ENCODE measurements at regions not wholly inside any gene's neighbourhood (a gene's known extent, or its start where the extent isn't known, plus 50 kb on each side); places are given as distances from the start of the nearest gene placed in this dataset.
A peak's percentile ranks its signal among the peaks of the same experiment; 100 is the strongest.

DNA sequence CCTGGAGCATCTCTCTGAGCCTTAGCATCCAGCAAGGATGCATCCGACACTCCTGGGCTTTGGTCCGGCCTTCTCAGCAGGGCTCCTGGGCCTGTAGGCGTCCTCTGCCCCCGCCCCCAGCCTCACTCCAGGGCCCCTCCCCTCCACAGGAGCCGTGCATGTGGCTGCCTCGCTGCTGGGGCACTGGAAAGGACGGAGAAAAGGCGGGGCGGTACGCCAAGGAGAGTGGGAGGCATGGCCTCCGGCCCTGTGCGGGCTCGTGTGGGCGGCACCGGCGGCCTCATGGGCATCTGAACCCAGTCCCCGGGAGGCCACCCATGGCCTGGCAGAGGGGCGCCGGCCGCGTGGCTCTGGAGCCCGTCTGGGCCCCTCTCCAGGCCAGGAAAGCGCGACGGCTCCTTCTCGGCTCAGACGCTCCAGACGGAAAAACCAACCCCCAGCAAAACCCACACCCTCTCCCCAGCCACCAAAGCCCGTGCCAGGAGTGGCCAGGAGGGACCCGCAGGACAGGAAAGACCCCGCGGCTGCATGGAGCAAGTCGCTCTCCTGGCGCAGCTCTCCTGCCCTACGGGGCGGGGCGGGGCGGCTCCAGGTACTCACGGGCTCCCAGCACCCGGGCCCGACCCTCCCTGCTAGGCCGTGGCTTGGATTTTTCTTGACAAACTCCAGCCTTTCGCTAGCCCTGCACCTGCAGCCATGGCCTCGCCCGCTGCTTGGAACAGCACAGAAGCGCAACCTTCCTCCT is 419.9 kb downstream of the QKI start:
- no peak for DNase-seq (ENCODE audit: low read depth)

- DNase-seq (ENCODE audit: low read depth) = no peak
Measured at GRCh38 chr6:163831736-163832135, 417.2 kb downstream of the QKI start.

- DNase-seq (ENCODE audit: low read depth) = no peak
Measured at GRCh38 chr6:163830641-163831040, 416.1 kb downstream of the QKI start.

- DNase-seq (ENCODE audit: low read depth) = no peak
Measured at GRCh38 chr6:163828038-163828795, 413.7 kb downstream of the QKI start.

DNA sequence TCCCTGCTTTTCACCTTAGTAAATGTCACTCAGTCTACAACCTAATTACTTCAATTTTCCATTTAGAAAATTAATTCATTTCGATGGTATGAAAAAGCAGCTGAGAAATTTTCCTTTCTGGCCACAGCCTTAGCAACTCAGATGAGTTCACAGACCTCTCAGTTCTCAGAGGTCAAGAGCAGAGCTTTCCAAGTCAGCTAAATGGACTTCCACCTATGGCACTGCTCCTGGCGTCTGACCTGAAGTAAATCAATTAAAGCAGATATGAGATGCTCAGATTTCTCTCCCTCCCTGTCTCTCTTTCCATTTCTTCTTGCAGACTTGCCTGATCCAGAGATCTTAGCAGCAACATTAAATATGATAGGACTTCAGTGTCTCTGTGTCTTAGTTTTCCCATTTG is 412.6 kb downstream of the QKI start:
- DNase-seq (ENCODE audit: low read depth) = no peak

GRCh38 chr6:163826629-163827028 is 412.1 kb downstream of the QKI start:
- no peak for DNase-seq (ENCODE audit: low read depth)

DNA sequence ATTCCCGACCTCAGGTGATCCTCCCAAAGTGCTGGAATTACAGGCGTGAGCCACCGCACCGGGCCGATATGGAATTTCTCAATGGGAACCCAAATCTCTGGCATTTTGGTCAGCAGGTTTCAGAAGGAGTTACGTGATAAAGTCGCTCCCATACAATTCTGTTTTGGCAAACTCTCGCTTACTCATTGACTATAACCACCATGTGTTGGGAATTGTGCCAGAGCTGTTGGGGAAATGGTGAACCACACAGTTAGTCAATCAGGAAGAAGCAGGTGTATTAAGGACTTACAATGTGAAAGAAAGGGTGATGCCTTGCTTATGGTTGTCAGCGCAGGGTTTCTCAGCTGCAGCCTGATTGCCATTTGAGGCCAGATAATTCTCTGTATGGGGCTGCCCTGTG is 410.5 kb downstream of the QKI start:
- DNase-seq (ENCODE audit: low read depth) = peak; percentile 74

DNA sequence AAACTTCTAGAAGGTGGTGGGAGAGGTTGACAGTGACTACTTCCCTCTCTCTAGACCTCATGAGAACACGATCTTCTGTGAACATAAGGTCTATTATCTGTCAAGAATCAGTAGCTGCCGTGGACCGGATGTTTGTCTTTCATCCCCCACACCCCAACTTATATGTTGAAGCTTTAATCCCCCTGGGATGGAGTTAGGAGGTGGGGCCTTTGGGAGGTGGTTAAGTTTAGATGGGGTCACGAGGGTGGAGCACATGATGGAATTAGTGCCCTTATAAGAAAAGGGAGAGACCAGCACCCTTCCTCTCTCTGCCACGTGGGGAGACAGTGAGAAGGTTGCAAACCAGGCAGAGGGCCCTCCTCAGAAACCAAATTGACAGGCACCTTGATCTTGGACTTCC is 409.1 kb downstream of the QKI start:
- DNase-seq (ENCODE audit: low read depth) = no peak

- no peak for DNase-seq (ENCODE audit: low read depth)
Measured at GRCh38 chr6:163820745-163821458, 406.4 kb downstream of the QKI start.

GRCh38 chr6:163820171-163820570 is 405.7 kb downstream of the QKI start:
- DNase-seq (ENCODE audit: low read depth) = no peak

GRCh38 chr6:163818719-163819118 is 404.2 kb downstream of the QKI start:
- DNase-seq (ENCODE audit: low read depth) = no peak

- DNase-seq (ENCODE audit: low read depth) = no peak
Measured at GRCh38 chr6:163816441-163816840, 401.9 kb downstream of the QKI start.

- no peak for DNase-seq (ENCODE audit: low read depth)
Measured at GRCh38 chr6:163815796-163816195, 401.3 kb downstream of the QKI start.

- peak; percentile 95 for DNase-seq (ENCODE audit: low read depth)
Measured at GRCh38 chr6:163814494-163815364, 400.2 kb downstream of the QKI start.

GRCh38 chr6:163813979-163814493 is 399.5 kb downstream of the QKI start:
- DNase-seq (ENCODE audit: low read depth) = no peak

DNA sequence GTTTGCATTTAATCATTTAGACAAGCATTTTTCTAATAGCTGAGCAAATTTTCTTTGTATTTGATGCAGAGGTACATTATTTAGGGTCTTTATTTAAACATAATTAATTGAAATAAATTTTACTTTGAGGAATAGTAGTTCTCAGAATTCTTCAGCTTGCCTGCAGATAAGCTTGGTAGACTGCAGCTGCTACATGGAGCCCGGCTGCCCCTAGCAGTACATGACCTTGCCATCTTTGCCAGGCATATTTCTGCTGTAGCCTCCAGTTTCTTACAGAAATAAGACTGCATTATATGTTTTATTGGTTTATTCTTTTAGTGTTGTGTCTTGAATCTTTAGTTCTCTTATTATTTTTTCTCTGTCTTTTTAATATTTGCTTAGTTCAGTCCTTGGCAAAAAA is 396.8 kb downstream of the QKI start:
- DNase-seq (ENCODE audit: low read depth) = no peak

- no peak for DNase-seq (ENCODE audit: low read depth)
Measured at GRCh38 chr6:163809364-163809763, 394.8 kb downstream of the QKI start.

DNA sequence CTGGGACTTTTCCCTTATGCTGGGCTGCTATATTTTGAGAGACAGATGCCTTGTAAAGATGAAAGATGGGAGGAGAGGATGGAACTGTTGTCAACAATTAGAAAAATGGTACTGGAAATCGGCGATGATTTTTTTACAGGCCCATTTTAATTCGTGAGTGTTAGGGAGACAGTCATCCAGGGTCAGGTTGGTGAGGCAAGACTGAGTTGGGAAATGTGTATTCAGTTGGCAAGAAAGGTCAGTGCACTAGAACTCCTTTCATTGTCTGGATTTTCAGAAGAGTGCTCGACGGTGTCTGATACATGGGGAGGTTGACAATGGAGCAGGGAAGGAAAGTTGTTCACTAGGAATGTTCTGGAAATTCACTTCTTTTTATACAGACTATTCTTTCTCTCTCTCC is 394.4 kb downstream of the QKI start:
- DNase-seq (ENCODE audit: low read depth) = no peak

GRCh38 chr6:163808231-163808630 is 393.7 kb downstream of the QKI start:
- no peak for DNase-seq (ENCODE audit: low read depth)

DNA sequence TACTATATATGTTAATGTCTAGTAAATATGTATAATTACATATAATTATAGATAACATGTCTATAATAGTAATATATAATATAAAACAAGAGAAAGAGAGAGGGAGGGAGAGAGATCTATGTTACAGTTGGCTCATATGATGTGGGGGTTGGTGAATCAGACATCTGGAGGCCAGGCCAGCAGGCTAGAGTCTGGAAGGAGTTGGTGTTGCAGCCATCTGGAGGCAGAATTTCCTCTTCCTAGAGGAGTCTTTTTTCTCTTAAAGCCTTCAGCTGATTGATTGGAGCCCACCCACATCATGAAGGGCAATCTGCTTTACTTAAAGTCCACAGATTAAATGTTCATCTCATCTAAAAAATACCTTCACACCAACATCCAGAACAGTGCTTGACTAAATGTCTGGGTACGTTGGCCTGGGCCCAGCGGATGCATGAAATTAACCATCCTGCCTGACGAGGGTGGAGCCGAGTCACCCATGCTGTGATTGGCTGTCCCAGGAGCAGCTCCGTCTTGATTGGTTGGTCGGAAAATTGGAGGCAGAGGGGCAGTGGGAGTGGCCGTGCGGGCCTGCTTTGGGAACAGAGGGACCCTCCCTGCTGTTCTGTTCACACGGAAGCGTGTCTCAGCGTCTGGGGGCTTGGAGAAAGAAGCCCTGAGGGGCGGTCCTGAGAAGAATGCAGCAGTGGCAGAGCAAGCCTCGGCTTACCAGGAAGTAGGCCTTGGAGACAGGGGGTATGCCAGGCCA is 392.4 kb downstream of the QKI start:
- DNase-seq (ENCODE audit: low read depth) = no peak

GRCh38 chr6:163804991-163805390 is 390.5 kb downstream of the QKI start:
- DNase-seq (ENCODE audit: low read depth) = no peak

Measured in HS-5 (cell line).